ENCODE measurements at regions not wholly inside any gene's neighbourhood (a gene's known extent, or its start where the extent isn't known, plus 50 kb on each side); places are given as distances from the start of the nearest gene placed in this dataset.
"Not testable (repeated sequence)": the region's sequence is repeated elsewhere in the genome, so short reads cannot be mapped to it uniquely, and the experiment has no call there.

DNA sequence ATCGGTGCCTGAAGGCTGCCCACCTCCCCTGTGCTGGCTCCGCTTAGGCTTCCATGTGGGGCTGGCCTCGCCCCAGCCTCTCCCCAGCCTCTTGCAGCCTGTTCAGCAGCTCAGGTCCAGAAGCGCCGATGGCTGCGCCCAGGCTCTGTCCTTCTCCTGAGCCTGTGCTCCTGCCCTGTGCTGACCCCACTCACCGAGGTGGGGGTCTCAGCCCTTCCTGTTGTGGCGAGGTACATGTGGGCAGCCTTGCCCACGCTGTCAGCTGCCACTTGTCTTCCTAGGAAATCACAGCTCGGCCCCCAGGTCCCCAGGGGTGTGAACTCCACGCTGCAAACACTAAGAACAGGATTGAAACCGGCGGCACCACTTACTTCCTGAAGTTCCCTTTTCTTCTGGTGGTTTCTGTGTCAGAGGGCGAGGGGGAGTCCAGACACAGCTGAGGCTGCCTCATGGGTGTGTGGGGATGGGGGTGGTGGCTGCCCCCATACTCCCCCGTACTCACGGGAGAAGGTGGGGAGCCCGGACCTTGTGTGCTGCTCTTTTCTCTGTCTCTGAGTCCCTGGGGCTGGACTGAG lies 249.1 kb downstream of the TMEM121 start:
- TF ChIP-seq, protein P1, sequence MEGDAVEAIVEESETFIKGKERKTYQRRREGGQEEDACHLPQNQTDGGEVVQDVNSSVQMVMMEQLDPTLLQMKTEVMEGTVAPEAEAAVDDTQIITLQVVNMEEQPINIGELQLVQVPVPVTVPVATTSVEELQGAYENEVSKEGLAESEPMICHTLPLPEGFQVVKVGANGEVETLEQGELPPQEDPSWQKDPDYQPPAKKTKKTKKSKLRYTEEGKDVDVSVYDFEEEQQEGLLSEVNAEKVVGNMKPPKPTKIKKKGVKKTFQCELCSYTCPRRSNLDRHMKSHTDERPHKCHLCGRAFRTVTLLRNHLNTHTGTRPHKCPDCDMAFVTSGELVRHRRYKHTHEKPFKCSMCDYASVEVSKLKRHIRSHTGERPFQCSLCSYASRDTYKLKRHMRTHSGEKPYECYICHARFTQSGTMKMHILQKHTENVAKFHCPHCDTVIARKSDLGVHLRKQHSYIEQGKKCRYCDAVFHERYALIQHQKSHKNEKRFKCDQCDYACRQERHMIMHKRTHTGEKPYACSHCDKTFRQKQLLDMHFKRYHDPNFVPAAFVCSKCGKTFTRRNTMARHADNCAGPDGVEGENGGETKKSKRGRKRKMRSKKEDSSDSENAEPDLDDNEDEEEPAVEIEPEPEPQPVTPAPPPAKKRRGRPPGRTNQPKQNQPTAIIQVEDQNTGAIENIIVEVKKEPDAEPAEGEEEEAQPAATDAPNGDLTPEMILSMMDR (IDR thresholded peaks at IDR 0.05) = not testable (repeated sequence)
- not testable (repeated sequence) for TF ChIP-seq POLR2A (IDR thresholded peaks at IDR 0.05)
